Fibroblast of lung (primary cell): ENCODE measurements at regions not wholly inside any gene's neighbourhood (a gene's known extent, or its start where the extent isn't known, plus 50 kb on each side); places are given as distances from the start of the nearest gene placed in this dataset.
"Not testable (repeated sequence)": the region's sequence is repeated elsewhere in the genome, so short reads cannot be mapped to it uniquely, and the experiment has no call there.

Experiments
- DNase-seq, 2 donors: peaks; one replicate each; pipeline versions ENCODE4 v3.0.0 to v3.0.0-alpha.2; 2010; ENCODE audit warnings: low read depth in 2 of 2
- H2AFZ ChIP-seq: 2 replicates; pipeline ENCODE4 v1.5.1; 2012; ENCODE audit warnings: low read length, control low read depth, inconsistent platforms
- H3K27ac ChIP-seq: 2 replicates; pipeline ENCODE4 v1.5.1; 2011; ENCODE audit warnings: low read length, control low read depth; ENCODE audit not compliant: insufficient read depth
- H3K27me3 ChIP-seq: 2 replicates; pipeline ENCODE4 v1.5.1; 2011; ENCODE audit warnings: mild to moderate bottlenecking, low read length; ENCODE audit not compliant: control insufficient read depth, insufficient read depth
- H3K36me3 ChIP-seq: 2 replicates; pipeline ENCODE4 v1.5.1; 2011; ENCODE audit warnings: low read length; ENCODE audit not compliant: control insufficient read depth, insufficient read depth
- H3K4me1 ChIP-seq: 2 replicates; pipeline ENCODE4 v1.5.1; 2011; ENCODE audit warnings: low read length; ENCODE audit not compliant: control insufficient read depth, insufficient read depth; ENCODE audit errors: extremely low read depth
- H3K4me2 ChIP-seq: 2 replicates; pipeline ENCODE4 v1.5.1; 2011; ENCODE audit warnings: low read length, control low read depth; ENCODE audit not compliant: insufficient read depth; ENCODE audit errors: extremely low read depth
- H3K4me3 ChIP-seq, 4 experiments: fragments of 200-600 bp in 1 of 4; sonication (generic) in 1 of 4; replicated peaks in 1 of 4; 2 replicates each; pipeline ENCODE4 v1.5.1; 2011 to 2016; ENCODE audit warnings: low read length in 4 of 4, low read depth in 3 of 4, mild to moderate bottlenecking in 3 of 4, control low read depth in 2 of 4, inconsistent platforms in 1 of 4, mixed read lengths in 1 of 4; ENCODE audit not compliant: insufficient read depth in 1 of 4; ENCODE audit errors: control extremely low read depth in 1 of 4
- H3K79me2 ChIP-seq: 2 replicates; pipeline ENCODE4 v1.5.1; 2012; ENCODE audit warnings: mild to moderate bottlenecking, low read length, inconsistent platforms; ENCODE audit not compliant: control insufficient read depth, insufficient read depth
- H3K9ac ChIP-seq: 2 replicates; pipeline ENCODE4 v1.5.1; 2011; ENCODE audit warnings: mild to moderate bottlenecking, low read length, control low read depth; ENCODE audit not compliant: insufficient read depth
- H3K9me3 ChIP-seq: 2 replicates; pipeline ENCODE4 v1.5.1; 2012; ENCODE audit warnings: low read depth, low read length; ENCODE audit not compliant: control insufficient read depth, insufficient read depth
- H4K20me1 ChIP-seq: 2 replicates; pipeline ENCODE4 v1.5.1; 2011; ENCODE audit warnings: low read length; ENCODE audit not compliant: control insufficient read depth, insufficient read depth; ENCODE audit errors: extremely low read depth
- CTCF ChIP-seq, 2 donors: IDR thresholded peaks in 1 of 2; conservative IDR thresholded peaks in 1 of 2; 1 replicate in 1 of 2; 2 replicates in 1 of 2; pipeline ENCODE4 v1.5.1; 2011 to 2012; ENCODE audit warnings: low read length in 2 of 2, control low read depth in 1 of 2, inconsistent platforms in 1 of 2, low read depth in 1 of 2, mild to moderate bottlenecking in 1 of 2
- EZH2 ChIP-seq: IDR thresholded peaks from 2 replicates; pipeline ENCODE4 v1.5.1; 2012; ENCODE audit warnings: low read length, control low read depth, mild to moderate bottlenecking; ENCODE audit errors: missing control alignments

- not testable (repeated sequence) for H3K79me2 ChIP-seq, H3K36me3 ChIP-seq, H2AFZ ChIP-seq, H3K4me2 ChIP-seq, H3K9me3 ChIP-seq, H3K27me3 ChIP-seq, H3K4me3 ChIP-seq, H3K9ac ChIP-seq, DNase-seq, H3K4me1 ChIP-seq, H3K27ac ChIP-seq, H4K20me1 ChIP-seq
Observed at GRCh38 chr19:20271927-20272626, 105.1 kb downstream of the ZNF486 start.

- Histone ChIP-seq H3K36me3 (no peaks in the 10 kb centered on the region), H2AFZ (no peak overlapping the region), H4K20me1 (no peaks in the 10 kb centered on the region), H3K27me3 (no peaks in the 10 kb centered on the region), H3K4me2 (no peak overlapping the region), H3K9me3 (no peaks in the 10 kb centered on the region), H3K27ac (no peak overlapping the region), H3K9ac (no peak overlapping the region), H3K79me2 (no peaks in the 10 kb centered on the region), H3K4me1 (no peaks in the 10 kb centered on the region), H3K4me3 (no peak overlapping the region)
- TF ChIP-seq CTCF (conservative IDR thresholded peaks at IDR 0.05 in 1 of 2, IDR thresholded peaks at IDR 0.05 in 1 of 2; ENCODE audit: low read depth in 1 of 2, low read length in 2 of 2) (no peak), EZH2 (no peak)
- DNase-seq = no peak
Observed at GRCh38 chr19:20271215-20271926, 104.4 kb downstream of the ZNF486 start.

- Histone ChIP-seq H3K36me3 (no peaks in the 10 kb centered on the region), H4K20me1 (no peaks in the 10 kb centered on the region), H3K27ac (no peak overlapping the region), H3K9ac (no peak overlapping the region), H3K27me3 (no peaks in the 10 kb centered on the region), H3K9me3 (no peaks in the 10 kb centered on the region), H3K4me2 (no peak overlapping the region), H3K79me2 (no peaks in the 10 kb centered on the region), H3K4me1 (no peaks in the 10 kb centered on the region), H3K4me3 (no peak overlapping the region), H2AFZ (no peak overlapping the region)
- TF ChIP-seq EZH2 = no peak
- no peak for TF ChIP-seq CTCF (conservative IDR thresholded peaks at IDR 0.05 in 1 of 2, IDR thresholded peaks at IDR 0.05 in 1 of 2; ENCODE audit: low read depth in 1 of 2, low read length in 2 of 2)
- DNase-seq = no peak
Observed at GRCh38 chr19:20269461-20269860, 102.4 kb downstream of the ZNF486 start.

- H3K9ac ChIP-seq, H4K20me1 ChIP-seq, H3K9me3 ChIP-seq, H3K27ac ChIP-seq, DNase-seq, H3K79me2 ChIP-seq, H3K36me3 ChIP-seq, H3K4me2 ChIP-seq, H3K4me3 ChIP-seq, H2AFZ ChIP-seq, H3K27me3 ChIP-seq, H3K4me1 ChIP-seq: not testable (repeated sequence)
Observed at GRCh38 chr19:20261513-20261912, 94.5 kb downstream of the ZNF486 start.

GRCh38 chr19:20260738-20261137 is 93.7 kb downstream of the ZNF486 start:
- H3K4me1 ChIP-seq, H3K27me3 ChIP-seq, H3K4me2 ChIP-seq, H4K20me1 ChIP-seq, H2AFZ ChIP-seq, H3K9me3 ChIP-seq, H3K27ac ChIP-seq, H3K79me2 ChIP-seq, DNase-seq, H3K9ac ChIP-seq, H3K36me3 ChIP-seq, H3K4me3 ChIP-seq: not testable (repeated sequence)
